ENCODE measurements at regions not wholly inside any gene's neighbourhood (a gene's known extent, or its start where the extent isn't known, plus 50 kb on each side); places are given as distances from the start of the nearest gene placed in this dataset.

GRCh38 chr3:132236701-132237651 is 80.2 kb upstream of the ACP3 start:
- TF ChIP-seq, protein P1, sequence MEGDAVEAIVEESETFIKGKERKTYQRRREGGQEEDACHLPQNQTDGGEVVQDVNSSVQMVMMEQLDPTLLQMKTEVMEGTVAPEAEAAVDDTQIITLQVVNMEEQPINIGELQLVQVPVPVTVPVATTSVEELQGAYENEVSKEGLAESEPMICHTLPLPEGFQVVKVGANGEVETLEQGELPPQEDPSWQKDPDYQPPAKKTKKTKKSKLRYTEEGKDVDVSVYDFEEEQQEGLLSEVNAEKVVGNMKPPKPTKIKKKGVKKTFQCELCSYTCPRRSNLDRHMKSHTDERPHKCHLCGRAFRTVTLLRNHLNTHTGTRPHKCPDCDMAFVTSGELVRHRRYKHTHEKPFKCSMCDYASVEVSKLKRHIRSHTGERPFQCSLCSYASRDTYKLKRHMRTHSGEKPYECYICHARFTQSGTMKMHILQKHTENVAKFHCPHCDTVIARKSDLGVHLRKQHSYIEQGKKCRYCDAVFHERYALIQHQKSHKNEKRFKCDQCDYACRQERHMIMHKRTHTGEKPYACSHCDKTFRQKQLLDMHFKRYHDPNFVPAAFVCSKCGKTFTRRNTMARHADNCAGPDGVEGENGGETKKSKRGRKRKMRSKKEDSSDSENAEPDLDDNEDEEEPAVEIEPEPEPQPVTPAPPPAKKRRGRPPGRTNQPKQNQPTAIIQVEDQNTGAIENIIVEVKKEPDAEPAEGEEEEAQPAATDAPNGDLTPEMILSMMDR (conservative IDR thresholded peaks at IDR 0.05): no peak
- peak overlapping the region; percentile 99 for H3K27ac ChIP-seq

DNA sequence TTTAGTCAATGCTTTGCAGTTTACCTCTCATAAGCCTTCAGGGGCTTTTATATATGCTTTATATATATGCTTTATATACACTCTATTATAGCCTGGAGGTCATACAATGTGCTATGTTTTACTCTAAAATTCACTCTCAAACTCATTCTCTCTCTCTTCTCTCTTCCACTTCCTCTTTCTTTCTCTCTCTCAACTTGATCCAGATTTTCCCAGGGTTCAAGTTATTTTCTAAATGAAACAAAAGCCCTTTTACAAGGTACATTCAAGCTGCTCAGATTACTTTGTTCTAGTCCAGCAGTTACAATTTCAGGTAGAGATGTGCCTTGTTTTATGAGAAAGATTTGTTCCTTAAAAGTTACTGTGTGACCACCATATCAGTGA is 79.6 kb upstream of the ACP3 start:
- H3K27ac ChIP-seq: peak overlapping the region; percentile 99
- TF ChIP-seq, protein P1 (conservative IDR thresholded peaks at IDR 0.05): no peak

DNA sequence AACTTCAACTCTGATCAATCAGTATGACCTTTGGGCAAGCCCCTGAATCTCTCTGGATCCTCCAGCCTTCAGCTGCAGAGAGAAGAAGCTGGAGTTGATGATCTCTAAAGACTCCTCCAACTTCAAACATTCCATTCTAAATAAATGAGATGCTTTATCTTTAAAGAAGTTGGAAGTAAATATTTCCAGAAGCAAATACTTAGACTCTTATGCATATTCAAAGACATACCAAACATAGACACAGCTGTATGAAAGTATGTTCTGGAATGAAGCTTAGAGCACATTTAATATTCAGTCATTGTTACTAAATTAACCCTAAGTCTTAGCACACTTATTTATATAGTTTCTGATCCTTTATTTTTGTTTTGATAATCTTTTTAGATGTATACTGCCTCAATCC is 77.6 kb upstream of the ACP3 start:
- H3K27ac ChIP-seq: peak overlapping the region; percentile 99
- TF ChIP-seq, protein P1 (conservative IDR thresholded peaks at IDR 0.05): no peak

DNA sequence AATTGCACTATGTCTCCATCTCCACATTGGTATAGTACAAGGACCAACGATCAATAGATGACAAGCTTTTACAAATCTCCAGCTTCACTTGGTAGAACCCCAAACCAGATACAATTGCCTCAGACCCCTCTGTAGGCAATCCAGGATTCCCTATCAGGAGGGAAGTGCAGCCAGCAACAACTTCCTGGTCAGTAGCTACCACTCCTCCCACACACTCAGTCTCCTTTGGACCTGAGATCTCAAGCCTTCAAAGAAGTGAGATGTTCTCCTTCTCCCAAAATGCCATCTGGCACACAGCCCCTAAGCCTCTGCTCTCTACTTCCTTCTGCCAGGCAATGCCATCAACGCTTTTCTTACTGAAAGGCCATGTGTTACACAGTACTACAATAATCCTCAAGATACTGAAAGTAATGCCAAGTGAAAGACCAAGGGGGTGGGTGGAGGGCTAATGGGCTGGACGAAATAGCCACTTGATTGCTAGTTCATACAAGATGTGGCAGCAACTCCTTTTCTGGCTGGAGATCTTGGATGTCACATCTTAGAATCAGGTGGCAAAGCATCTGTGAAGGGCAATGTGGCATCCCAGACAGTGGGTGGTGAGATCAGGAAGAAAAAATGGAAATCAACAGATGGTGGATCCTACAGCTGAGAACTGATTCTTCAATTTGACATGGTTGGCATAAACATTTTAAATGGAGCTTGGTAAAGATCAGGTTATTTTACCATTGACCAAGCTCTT is 75.3 kb upstream of the ACP3 start:
- peak overlapping the region; percentile 99 for H3K27ac ChIP-seq

GRCh38 chr3:132242790-132243189 is 74.4 kb upstream of the ACP3 start:
- TF ChIP-seq, protein P1 (conservative IDR thresholded peaks at IDR 0.05): no peak
- peak overlapping the region; percentile 99 for H3K27ac ChIP-seq

More for the DNA sequence above, 75.3 kb upstream of the ACP3 start:
- TF ChIP-seq, protein P1 (conservative IDR thresholded peaks at IDR 0.05): no peak

- TF ChIP-seq, protein P1 (conservative IDR thresholded peaks at IDR 0.05): no peak
- peak overlapping the region; percentile 99 for H3K27ac ChIP-seq
Observed at GRCh38 chr3:132245552-132246142, 71.6 kb upstream of the ACP3 start.

GRCh38 chr3:132246212-132246611 is 71.0 kb upstream of the ACP3 start:
- TF ChIP-seq, protein P1 (conservative IDR thresholded peaks at IDR 0.05): no peak
- H3K27ac ChIP-seq: peak overlapping the region; percentile 99
